ENCODE measurements at regions not wholly inside any gene's neighbourhood (a gene's known extent, or its start where the extent isn't known, plus 50 kb on each side); places are given as distances from the start of the nearest gene placed in this dataset.

GRCh38 chr9:12874395-12874794 lies 99.6 kb downstream of the LURAP1L start:
- DNase-seq = no peak

- DNase-seq = no peak
Measured at GRCh38 chr9:12875191-12875590, 100.4 kb downstream of the LURAP1L start.

GRCh38 chr9:12876872-12877271 lies 102.1 kb downstream of the LURAP1L start:
- DNase-seq = no peak

- no peak for DNase-seq
Measured at GRCh38 chr9:12878351-12878978, 103.6 kb downstream of the LURAP1L start.

GRCh38 chr9:12879961-12880360 lies 105.1 kb downstream of the LURAP1L start:
- DNase-seq = no peak

DNA sequence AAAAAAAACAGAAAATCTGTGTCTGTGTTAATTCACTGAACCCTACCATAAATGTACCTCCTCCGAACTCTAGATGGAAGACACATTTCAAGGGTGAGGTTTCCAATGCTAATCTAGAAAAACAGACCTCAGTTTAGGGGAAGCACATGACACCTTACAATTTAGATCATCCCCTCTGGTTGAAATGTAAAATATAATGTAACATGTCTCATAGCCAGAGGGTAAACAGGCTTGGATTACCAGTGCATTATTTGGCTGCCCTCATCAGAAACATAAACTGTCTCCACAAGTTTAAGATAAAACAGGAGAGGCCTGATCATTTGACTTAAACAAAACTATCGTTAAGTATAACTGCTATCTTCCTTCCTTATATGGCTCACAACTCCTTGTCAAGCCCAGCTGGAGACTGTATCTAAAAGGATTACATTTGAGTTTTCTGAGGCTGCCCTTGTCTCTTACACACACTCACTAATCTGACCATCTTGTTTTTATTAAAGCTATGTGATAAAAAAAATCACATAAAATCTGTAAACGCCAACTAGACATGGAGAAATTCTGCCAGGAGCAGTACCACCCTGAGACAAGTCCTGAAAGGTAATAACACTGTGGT lies 105.7 kb downstream of the LURAP1L start:
- DNase-seq = no peak

GRCh38 chr9:12882430-12882829 lies 107.6 kb downstream of the LURAP1L start:
- no peak for DNase-seq

DNA sequence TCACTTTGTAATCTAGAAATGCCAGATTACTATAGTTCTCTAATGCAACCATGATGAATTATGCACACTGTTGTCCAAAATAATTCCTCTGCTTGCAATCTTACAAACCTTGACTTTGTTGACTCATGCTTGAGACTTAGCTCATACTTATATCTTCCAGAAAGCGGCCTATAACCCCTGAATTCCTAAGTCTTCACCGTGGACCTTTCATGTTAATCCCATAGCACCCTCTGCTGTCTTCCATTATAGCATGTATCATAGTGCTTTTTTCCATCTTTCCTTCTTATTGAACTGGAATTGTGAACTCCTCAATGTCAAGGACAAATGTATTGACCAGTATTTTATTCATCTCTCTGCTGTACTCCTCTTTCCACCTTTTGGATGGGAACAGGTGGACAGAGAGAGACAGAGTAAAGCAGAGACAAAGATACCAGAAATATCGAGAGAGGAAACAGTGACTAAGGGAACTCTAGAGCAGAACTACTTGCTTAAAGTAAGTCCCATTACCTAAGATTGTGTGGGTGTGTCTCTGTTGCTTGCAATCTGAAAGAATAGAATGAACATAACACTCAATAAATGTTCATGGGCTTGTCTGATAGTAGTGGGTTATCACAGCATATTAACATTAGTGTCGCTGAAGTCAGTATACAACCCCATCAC lies 110.0 kb downstream of the LURAP1L start:
- DNase-seq = no peak

DNA sequence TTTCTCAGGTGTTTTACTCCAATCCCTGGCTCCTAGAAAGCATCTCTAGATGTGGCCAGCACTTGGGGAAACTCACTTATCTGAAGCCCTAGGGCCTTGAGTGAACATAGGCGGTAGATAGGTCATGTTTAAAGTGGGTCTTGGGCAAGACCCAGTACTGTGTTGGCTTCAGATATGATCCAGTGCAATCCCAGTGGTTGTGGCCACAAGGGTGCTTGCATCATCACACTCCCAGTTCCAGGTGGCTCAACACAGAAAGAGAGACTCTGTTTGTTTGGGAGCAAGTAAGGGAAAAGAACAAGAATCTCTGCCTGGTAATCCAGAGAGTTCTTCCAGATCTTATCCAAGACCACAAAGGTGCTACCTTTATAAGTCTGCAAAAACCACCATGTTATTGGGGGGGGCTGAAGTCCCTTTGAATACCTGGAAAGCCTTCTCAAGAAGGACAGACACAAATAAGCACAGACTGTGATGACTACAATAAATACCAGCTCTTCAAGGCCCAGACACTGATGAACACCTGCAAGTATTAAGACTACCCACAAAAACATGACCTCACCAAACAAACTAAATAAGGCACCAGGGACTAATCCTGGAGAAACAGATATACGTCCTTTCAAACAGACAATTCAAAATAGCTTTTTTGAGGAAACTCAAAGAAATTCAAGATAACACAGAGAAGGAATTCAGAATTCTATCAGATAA lies 114.7 kb downstream of the LURAP1L start:
- no peak for DNase-seq

- no peak for DNase-seq
Measured at GRCh38 chr9:12891588-12891987, 116.8 kb downstream of the LURAP1L start.

DNA sequence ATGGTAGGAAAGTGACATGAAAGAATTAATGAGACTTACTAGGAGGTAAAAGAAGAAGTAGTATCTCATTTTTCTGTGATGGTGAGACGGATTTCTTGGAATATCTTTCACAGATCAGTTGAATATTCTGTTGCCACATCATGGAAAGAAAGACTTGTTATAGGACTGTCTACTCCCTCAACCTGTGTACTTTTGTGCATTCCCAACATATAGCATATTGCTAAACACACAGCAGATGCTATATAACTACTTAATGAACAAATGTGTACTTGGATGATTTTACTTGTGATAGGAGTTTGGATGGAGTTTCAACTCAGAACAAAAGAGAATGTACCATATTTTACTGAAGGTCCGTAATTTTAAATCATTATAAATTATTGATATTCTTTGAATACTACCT lies 128.5 kb downstream of the LURAP1L start:
- DNase-seq = no peak

- no peak for DNase-seq
Measured at GRCh38 chr9:12904261-12905000, 129.6 kb downstream of the LURAP1L start.

- DNase-seq = no peak
Measured at GRCh38 chr9:12906646-12907045, 131.8 kb downstream of the LURAP1L start.

GRCh38 chr9:12908895-12909294 lies 134.1 kb downstream of the LURAP1L start:
- no peak for DNase-seq

DNA sequence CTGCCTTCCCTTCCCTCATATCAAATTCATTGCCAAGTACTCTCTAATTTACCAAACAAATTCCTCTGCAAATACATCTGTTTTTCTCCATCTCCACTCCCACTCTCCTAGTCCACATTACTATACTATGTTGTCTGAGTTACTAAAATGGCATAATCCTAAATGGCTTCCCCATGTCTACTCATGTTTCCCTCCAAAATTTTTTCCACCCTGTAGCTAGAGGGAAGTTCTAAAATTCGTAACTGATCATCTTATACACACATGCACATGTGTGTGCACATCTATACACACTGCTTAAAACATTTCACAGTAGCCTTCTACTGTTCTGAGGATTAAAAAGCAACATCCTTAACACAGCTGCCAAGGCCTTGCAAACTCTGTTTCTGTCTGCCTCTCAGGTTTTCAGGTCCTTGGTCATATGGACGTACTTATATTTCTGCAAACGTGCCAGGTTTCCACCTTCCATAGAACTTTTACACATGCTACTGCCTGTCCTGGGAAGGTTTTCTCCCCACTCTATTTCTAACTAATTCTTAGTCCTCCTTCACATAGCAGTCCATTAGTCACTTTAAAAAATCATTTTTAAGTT lies 140.6 kb downstream of the LURAP1L start:
- no peak for DNase-seq

- DNase-seq = no peak
Measured at GRCh38 chr9:12916042-12916441, 141.2 kb downstream of the LURAP1L start.

DNA sequence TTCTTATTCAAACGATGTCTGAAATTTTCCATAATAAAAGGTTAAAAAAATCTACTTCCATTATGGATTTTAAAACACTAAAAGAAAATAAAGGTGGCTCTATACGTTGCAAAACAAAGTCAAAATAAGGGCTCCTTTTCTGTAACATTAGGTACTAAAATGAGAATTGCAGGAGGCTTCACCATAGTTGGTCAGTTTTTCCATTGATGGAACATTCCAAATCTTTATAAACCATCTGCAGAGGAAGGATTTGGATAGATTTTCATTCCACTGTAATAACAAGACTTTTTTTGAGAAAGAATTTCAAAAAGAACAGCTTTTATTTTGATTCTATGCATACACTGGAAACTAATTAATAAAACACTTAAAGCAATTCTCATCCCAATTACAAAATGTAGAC lies 145.6 kb downstream of the LURAP1L start:
- DNase-seq = no peak

- no peak for DNase-seq
Measured at GRCh38 chr9:12921621-12922020, 146.8 kb downstream of the LURAP1L start.

- no peak for DNase-seq
Measured at GRCh38 chr9:12922224-12922866, 147.5 kb downstream of the LURAP1L start.

DNA sequence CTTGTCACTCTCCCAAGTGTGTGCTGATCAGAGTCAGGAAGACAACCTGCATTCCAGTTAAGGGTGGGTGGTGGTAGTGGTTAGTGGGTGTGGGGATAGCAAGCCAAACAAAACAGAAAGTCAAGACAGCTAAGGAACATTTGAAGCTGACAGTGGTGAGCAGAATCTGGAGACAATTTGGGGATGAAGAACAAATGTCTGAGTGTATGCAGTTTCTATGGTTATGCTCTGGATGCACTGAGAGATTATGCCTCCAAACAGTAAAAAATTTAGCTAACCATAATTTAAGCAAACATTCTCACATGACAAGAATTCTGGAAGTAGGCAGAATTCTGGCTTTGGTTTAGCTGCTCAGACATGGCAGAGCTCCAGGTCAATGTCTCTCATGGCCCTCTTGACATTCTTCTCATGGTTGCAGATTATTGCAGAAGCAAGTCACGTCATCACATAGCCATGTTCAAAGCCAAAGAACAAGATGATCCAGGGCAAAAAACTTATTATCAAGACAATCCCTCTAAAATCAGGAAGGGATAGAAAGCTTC lies 148.7 kb downstream of the LURAP1L start:
- DNase-seq = no peak

GRCh38 chr9:12930906-12931305 lies 156.1 kb downstream of the LURAP1L start:
- DNase-seq = no peak

DNA sequence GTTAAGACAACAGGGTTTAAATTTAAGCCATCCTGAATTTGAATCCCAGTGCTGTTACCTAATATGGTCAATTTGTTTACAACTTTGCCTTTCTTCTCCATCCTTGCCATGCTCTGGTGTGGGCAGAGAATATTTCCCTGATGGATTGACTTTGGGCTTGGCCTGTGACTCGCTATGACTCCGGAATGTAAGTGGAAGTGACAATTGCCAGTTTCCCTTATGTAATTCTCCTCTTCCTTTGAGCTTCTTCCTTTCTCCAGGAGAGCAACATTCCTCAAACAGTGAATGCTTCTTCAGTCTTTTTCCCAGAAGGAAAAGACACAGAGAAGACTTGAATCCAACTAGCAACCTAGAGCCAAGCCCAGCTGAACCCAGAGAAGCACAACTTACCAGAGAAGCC lies 159.1 kb downstream of the LURAP1L start:
- no peak for DNase-seq
